Stomach (tissue), 8 donors: ENCODE measurements at regions not wholly inside any gene's neighbourhood (a gene's known extent, or its start where the extent isn't known, plus 50 kb on each side); places are given as distances from the start of the nearest gene placed in this dataset.

ENCODE experiments used
- DNase-seq, 2 donors: peaks; one replicate each; pipeline versions ENCODE4 v3.0.0 to v3.0.0-alpha.2; 2013 to 2019
- H3K27ac ChIP-seq, 5 donors: fragments of 200-600 bp in 4 of 5; sonication (generic) in 4 of 5; one replicate each; pipeline ENCODE4 v1.5.1; 2013 to 2019; ENCODE audit warnings: mild to moderate bottlenecking in 1 of 5, moderate library complexity in 1 of 5
- H3K27me3 ChIP-seq, 3 donors: fragments of 200-600 bp; sonication (generic); one replicate each; pipeline ENCODE4 v1.5.1; 2017 to 2019; ENCODE audit warnings: mixed run types in 1 of 3
- H3K36me3 ChIP-seq, 4 donors: fragments of 200-600 bp; sonication (generic); 1 replicate in 3 of 4; 2 replicates in 1 of 4; pipeline ENCODE4 v1.5.1; 2016 to 2019
- H3K4me1 ChIP-seq, 4 donors: fragments of 200-600 bp; sonication (generic); one replicate each; pipeline ENCODE4 v1.5.1; 2016 to 2019
- H3K4me3 ChIP-seq, 4 donors: fragments of 200-600 bp; sonication (generic) in 3 of 4; one replicate each; pipeline ENCODE4 v1.5.1; 2016 to 2019; ENCODE audit warnings: mild to moderate bottlenecking in 1 of 4
- H3K9me3 ChIP-seq, 4 donors: fragments of 200-600 bp; sonication (generic); one replicate each; pipeline ENCODE4 v1.5.1; 2016 to 2019
- CTCF ChIP-seq, 7 experiments: fragments of 450-650 bp in 4 of 7; fragments of 200-600 bp in 3 of 7; sonication (generic) in 3 of 7; IDR thresholded peaks; one replicate each; pipeline ENCODE4 v1.5.1; 2016 to 2019; ENCODE audit warnings: antibody characterized with exemption in 7 of 7, control low read depth in 2 of 7, mild to moderate bottlenecking in 1 of 7
- EP300 ChIP-seq: sonication (generic); formaldehyde crosslinking; IDR thresholded peaks from one replicate; pipeline ENCODE4 v1.6.1; 2017; ENCODE audit warnings: antibody characterized with exemption
- POLR2A ChIP-seq, 4 donors: fragments of 450-650 bp; IDR thresholded peaks; one replicate each; pipeline ENCODE4 v1.6.1; 2016; ENCODE audit warnings: antibody characterized with exemption in 4 of 4, control low read depth in 2 of 4, mild to moderate bottlenecking in 1 of 4, moderate library complexity in 1 of 4
- POLR2AphosphoS5 ChIP-seq, 3 donors: sonication (generic); formaldehyde crosslinking; IDR thresholded peaks; one replicate each; pipeline ENCODE4 v1.6.1; 2016; ENCODE audit warnings: antibody characterized with exemption in 3 of 3
- WGBS, 5 donors: extraction: QIAGEN DNeasy Blood & Tissue Kit in 3 of 5; methylation state at CpG; one replicate each; pipeline versions ENCODE4 v1.1.5 to v1.1.7; 2013 to 2018; 5-methylcytosine and 5-hydroxymethylcytosine counted together
- intact Hi-C: fragments of 100-400 bp; cut with DNase I; formaldehyde crosslinking; loops from one replicate; pipeline ENCODE4 v1.15.1; 2023; ENCODE audit warnings: low total_unique reads
- donor health status: healthy with polysubstance abuse.
- donor health status: Bipolar disorder and iron deficiency.
- donor health status: healthy.

- no peaks in the 10 kb centered on the region for H3K36me3 ChIP-seq
- H3K27ac ChIP-seq = no peak overlapping the region
- H3K9me3 ChIP-seq = no peaks in the 10 kb centered on the region
- DNase-seq = no peak
- H3K4me1 ChIP-seq = peaks cover 0 to 27% (median 5%) of the 10 kb centered on the region in 4 donors
- TF ChIP-seq CTCF (IDR thresholded peaks at IDR 0.05) (no peak), POLR2AphosphoS5 (IDR thresholded peaks at IDR 0.05) (no peak), POLR2A (IDR thresholded peaks at IDR 0.05) (no peak), EP300 (no peak)
- no peaks in the 10 kb centered on the region for H3K27me3 ChIP-seq
- WGBS, 5 donors = 92 to 98% (median 97%) methylated on average over 5 of the region's 5 CpGs
- H3K4me3 ChIP-seq = no peak overlapping the region
- intact Hi-C loops = no loop called here
Measured at GRCh38 chr4:26264109-26264508, 56.7 kb upstream of the RBPJ start.

GRCh38 chr4:26267087-26267486 lies 53.7 kb upstream of the RBPJ start:
- Histone ChIP-seq H3K27ac (no peak overlapping the region), H3K36me3 (no peaks in the 10 kb centered on the region), H3K9me3 (no peaks in the 10 kb centered on the region), H3K4me1 (peaks cover 0 to 30% (median 5%) of the 10 kb centered on the region in 4 donors), H3K4me3 (no peak overlapping the region), H3K27me3 (no peaks in the 10 kb centered on the region)
- DNase-seq = peak; percentile 31 to 84
- WGBS, 5 donors = 72 to 84% (median 80%) methylated on average over 1 of the region's 1 CpG
- no peak for TF ChIP-seq CTCF (IDR thresholded peaks at IDR 0.05)
- TF ChIP-seq POLR2A (IDR thresholded peaks at IDR 0.05) = no peak
- no peak for TF ChIP-seq EP300
- no peak for TF ChIP-seq POLR2AphosphoS5 (IDR thresholded peaks at IDR 0.05)
- intact Hi-C loops = no loop called here

GRCh38 chr4:26268246-26268645 lies 52.6 kb upstream of the RBPJ start:
- Histone ChIP-seq H3K4me1 (peaks cover 0 to 31% (median 8%) of the 10 kb centered on the region in 4 donors), H3K9me3 (no peaks in the 10 kb centered on the region), H3K36me3 (no peaks in the 10 kb centered on the region), H3K27me3 (no peaks in the 10 kb centered on the region), H3K27ac (no peak overlapping the region), H3K4me3 (no peak overlapping the region)
- TF ChIP-seq EP300 = no peak
- TF ChIP-seq POLR2A (IDR thresholded peaks at IDR 0.05) = no peak
- TF ChIP-seq POLR2AphosphoS5 (IDR thresholded peaks at IDR 0.05) = no peak
- no peak for TF ChIP-seq CTCF (IDR thresholded peaks at IDR 0.05)
- 67 to 95% (median 87%) methylated on average over 2 of the region's 2 CpGs for WGBS, 5 donors
- no peak for DNase-seq
- intact Hi-C loops = no loop called here

GRCh38 chr4:26269038-26269437 lies 51.8 kb upstream of the RBPJ start:
- Histone ChIP-seq H3K4me1 (peaks cover 0 to 33% (median 10%) of the 10 kb centered on the region in 4 donors), H3K27ac (no peak overlapping the region), H3K4me3 (no peak overlapping the region), H3K27me3 (no peaks in the 10 kb centered on the region), H3K9me3 (no peaks in the 10 kb centered on the region), H3K36me3 (no peaks in the 10 kb centered on the region)
- TF ChIP-seq EP300 (no peak), CTCF (IDR thresholded peaks at IDR 0.05) (no peak), POLR2AphosphoS5 (IDR thresholded peaks at IDR 0.05) (no peak), POLR2A (IDR thresholded peaks at IDR 0.05) (no peak)
- intact Hi-C loops = no loop called here
- DNase-seq = no peak
- 92 to 99% (median 95%) methylated on average over 4 of the region's 4 CpGs for WGBS, 5 donors
